ENCODE measurements at regions not wholly inside any gene's neighbourhood (a gene's known extent, or its start where the extent isn't known, plus 50 kb on each side); places are given as distances from the start of the nearest gene placed in this dataset.

DNA sequence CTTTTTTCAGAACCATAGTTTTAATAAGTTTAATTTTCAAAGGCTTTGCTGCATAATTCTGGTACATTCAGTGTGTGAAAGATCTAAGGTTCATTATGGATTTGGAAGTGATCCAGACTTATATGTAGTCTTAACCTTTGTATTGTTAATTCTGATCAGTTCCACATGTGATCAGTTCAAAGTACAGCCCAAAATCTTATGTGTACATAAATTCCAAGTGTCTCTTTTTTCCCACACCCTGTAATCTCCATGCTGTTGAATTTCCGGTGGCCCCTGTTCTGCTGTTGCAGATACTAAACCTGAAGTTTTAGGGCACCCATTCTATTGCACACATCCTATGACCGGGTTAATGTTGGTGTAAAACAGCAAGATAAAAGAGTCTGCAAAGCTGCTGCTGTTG lies 1147.5 kb upstream of the CDH8 start:
- no peak for TF ChIP-seq POLR2AphosphoS5 (IDR thresholded peaks at IDR 0.05; ENCODE audit: borderline replicate concordance, low read depth, low read length)
- no peak for TF ChIP-seq EZH2 (IDR thresholded peaks at IDR 0.05)

Measured in SK-N-MC (cell line).